Ishikawa (cell line): ENCODE measurements at regions not wholly inside any gene's neighbourhood (a gene's known extent, or its start where the extent isn't known, plus 50 kb on each side); places are given as distances from the start of the nearest gene placed in this dataset.

ENCODE experiments used
- CEBPB ChIP-seq: IDR thresholded peaks from 2 replicates; pipeline ENCODE4 v1.6.1; 2012
- CREB1 ChIP-seq: IDR thresholded peaks from 2 replicates; pipeline ENCODE4 v1.6.1; 2012; ENCODE audit warnings: low read depth
- EGR1 ChIP-seq: IDR thresholded peaks from 2 replicates; pipeline ENCODE4 v1.6.1; 2012
- EP300 ChIP-seq: IDR thresholded peaks from 2 replicates; pipeline ENCODE4 v1.6.1; 2012; ENCODE audit warnings: borderline replicate concordance
- FOXM1 ChIP-seq: IDR thresholded peaks from 2 replicates; pipeline ENCODE4 v1.6.1; 2012; ENCODE audit warnings: low read depth, borderline replicate concordance
- MAX ChIP-seq: IDR thresholded peaks from 2 replicates; pipeline ENCODE4 v1.6.1; 2012
- NFIC ChIP-seq: IDR thresholded peaks from 2 replicates; pipeline ENCODE4 v1.6.1; 2012
- RAD21 ChIP-seq: IDR thresholded peaks from 2 replicates; pipeline ENCODE4 v1.6.1; 2012; ENCODE audit warnings: low read depth
- REST ChIP-seq: IDR thresholded peaks from 2 replicates; pipeline ENCODE4 v1.6.1; 2012; ENCODE audit warnings: low read depth, mild to moderate bottlenecking
- TAF1 ChIP-seq: IDR thresholded peaks from 2 replicates; pipeline ENCODE4 v1.6.1; 2012; ENCODE audit warnings: low read depth, mild to moderate bottlenecking
- TCF12 ChIP-seq: IDR thresholded peaks from 2 replicates; pipeline ENCODE4 v1.6.1; 2012; ENCODE audit warnings: low read depth
- TEAD4 ChIP-seq: IDR thresholded peaks from 2 replicates; pipeline ENCODE4 v1.6.1; 2012
- USF1 ChIP-seq: IDR thresholded peaks from 2 replicates; pipeline ENCODE4 v1.6.1; 2012
- YY1 ChIP-seq: IDR thresholded peaks from 2 replicates; pipeline ENCODE4 v1.6.1; 2012; ENCODE audit warnings: low read depth
- ZBTB7A ChIP-seq: IDR thresholded peaks from 2 replicates; pipeline ENCODE4 v1.6.1; 2012; ENCODE audit warnings: low read depth

GRCh38 chr13:106986687-106987426, 418.9 kb upstream of the ARGLU1 start:
- TF ChIP-seq FOXM1 (no peak), RAD21 (no peak), YY1 (no peak), NFIC (no peak), MAX (no peak), CREB1 (no peak), REST (no peak), CEBPB (no peak), TAF1 (no peak), TEAD4 (no peak), EP300 (no peak), ZBTB7A (no peak), EGR1 (no peak), USF1 (no peak), TCF12 (no peak)

- TF ChIP-seq USF1, result no peak
- no peak for TF ChIP-seq YY1
- TF ChIP-seq FOXM1, result no peak
- no peak for TF ChIP-seq RAD21
- no peak for TF ChIP-seq EGR1
- no peak for TF ChIP-seq MAX
- no peak for TF ChIP-seq NFIC
- no peak for TF ChIP-seq CREB1
- no peak for TF ChIP-seq TCF12
- TF ChIP-seq REST, result no peak
- TF ChIP-seq TEAD4, result no peak
- no peak for TF ChIP-seq ZBTB7A
- no peak for TF ChIP-seq CEBPB
- TF ChIP-seq TAF1, result no peak
- TF ChIP-seq EP300, result no peak
Observed at GRCh38 chr13:106986033-106986484, 418.1 kb upstream of the ARGLU1 start.

- TF ChIP-seq REST (no peak), NFIC (no peak), RAD21 (no peak), MAX (no peak), TCF12 (no peak), CREB1 (no peak), EGR1 (no peak)
Observed at GRCh38 chr13:106985481-106985880, 417.5 kb upstream of the ARGLU1 start.

GRCh38 chr13:106981051-106981450, 413.1 kb upstream of the ARGLU1 start:
- TF ChIP-seq RAD21 (no peak), NFIC (no peak), EP300 (no peak)
